Transverse colon (tissue), 3 donors: ENCODE measurements at regions not wholly inside any gene's neighbourhood (a gene's known extent, or its start where the extent isn't known, plus 50 kb on each side); places are given as distances from the start of the nearest gene placed in this dataset.

Experiments
- CTCF ChIP-seq, 5 experiments: fragments of 200-600 bp in 3 of 5; fragments of 450-650 bp in 2 of 5; sonication (generic) in 3 of 5; IDR thresholded peaks; 1 replicate in 2 of 5; 2 replicates in 3 of 5; pipeline ENCODE4 v1.5.1; 2016 to 2017; ENCODE audit warnings: antibody characterized with exemption in 5 of 5, inconsistent platforms in 3 of 5, mild to moderate bottlenecking in 2 of 5, moderate library complexity in 1 of 5
- POLR2A ChIP-seq: fragments of 450-650 bp; IDR thresholded peaks from one replicate; pipeline ENCODE4 v1.6.1; 2016; ENCODE audit warnings: antibody characterized with exemption, mild to moderate bottlenecking, moderate library complexity

GRCh38 chr5:123819833-123820232 is 307.9 kb downstream of the CSNK1G3 start:
- TF ChIP-seq CTCF (IDR thresholded peaks at IDR 0.05) (no peak), POLR2A (no peak)
